T-cell (primary cell): ENCODE measurements at regions not wholly inside any gene's neighbourhood (a gene's known extent, or its start where the extent isn't known, plus 50 kb on each side); places are given as distances from the start of the nearest gene placed in this dataset.

Experiments
- ATAC-seq, 4 experiments: fragments of 200-7000 bp in 3 of 4; fragments of 150-1000 bp in 1 of 4; cut with Tn5 transposase; replicated peaks in 1 of 4; 1 replicate in 3 of 4; 2 replicates in 1 of 4; pipeline ENCODE4 v1.10.0; 2021; ENCODE audit warnings: moderate library complexity in 3 of 4, mild to moderate bottlenecking in 2 of 4, moderate number of reproducible peaks in 1 of 4
- CTCF ChIA-PET, 2 donors: fragments of 300-600 bp; sonication (Branson Sonifier 250); formaldehyde crosslinking; loops; one replicate each; lab custom pipeline; 2022; ENCODE audit warnings: antibody characterized with exemption in 2 of 2; lab: Charles Lee
- POLR2A ChIA-PET, 2 donors: fragments of 300-600 bp; sonication (Branson Sonifier 250); formaldehyde crosslinking; loops; one replicate each; lab custom pipeline; 2022; ENCODE audit warnings: antibody characterized with exemption in 2 of 2; lab: Charles Lee
- DNase-seq, 35 experiments: peaks; one replicate each; pipeline versions ENCODE4 v3.0.0 to v3.0.0-alpha.2; 2013 to 2023
- H3K27ac ChIP-seq: one replicate; pipeline ENCODE4 v1.5.1; 2013; ENCODE audit warnings: low read length
- H3K27me3 ChIP-seq, 2 experiments: replicated peaks in 1 of 2; 1 replicate in 1 of 2; 2 replicates in 1 of 2; pipeline versions ENCODE4 v1.6.1 to v1.7.0; 2013; ENCODE audit warnings: low read length in 1 of 2, mixed read lengths in 1 of 2; ENCODE audit not compliant: control insufficient read depth in 2 of 2, insufficient read depth in 2 of 2; ENCODE audit errors: extremely low read depth in 1 of 2
- H3K36me3 ChIP-seq, 2 donors: 1 replicate in 1 of 2; 2 replicates in 1 of 2; pipeline versions ENCODE4 v1.6.1 to v1.7.0; 2013; ENCODE audit warnings: low read length in 1 of 2; ENCODE audit not compliant: control insufficient read depth in 2 of 2, insufficient read depth in 1 of 2; ENCODE audit errors: extremely low read depth in 1 of 2
- H3K4me1 ChIP-seq, 2 experiments: 1 replicate in 1 of 2; 2 replicates in 1 of 2; pipeline versions ENCODE4 v1.6.1 to v1.7.0; 2013; ENCODE audit warnings: low read length in 2 of 2, mixed read lengths in 1 of 2; ENCODE audit not compliant: insufficient read depth in 2 of 2, control insufficient read depth in 1 of 2; ENCODE audit errors: extremely low read depth in 1 of 2
- H3K4me3 ChIP-seq, 2 donors: 1 replicate in 1 of 2; 2 replicates in 1 of 2; pipeline versions ENCODE4 v1.5.1 to v1.7.0; 2013; ENCODE audit warnings: mild to moderate bottlenecking in 2 of 2, low read length in 1 of 2, moderate library complexity in 1 of 2; ENCODE audit not compliant: control insufficient read depth in 1 of 2; ENCODE audit errors: extremely low read depth in 1 of 2
- H3K9me3 ChIP-seq: 2 replicates; pipeline ENCODE4 v1.7.0; 2013
- H3K27ac Mint-ChIP-seq, 2 donors: one replicate each; pipeline ENCODE4 v1.8.0; 2020 to 2021; ENCODE audit warnings: mild to moderate bottlenecking in 2 of 2, mixed read lengths in 2 of 2
- H3K27me3 Mint-ChIP-seq, 2 donors: one replicate each; pipeline ENCODE4 v1.8.0; 2021 to 2022; ENCODE audit warnings: mixed read lengths in 2 of 2
- H3K36me3 Mint-ChIP-seq: one replicate; pipeline ENCODE4 v1.8.0; 2021; ENCODE audit warnings: mixed read lengths
- H3K4me1 Mint-ChIP-seq, 3 donors: one replicate each; pipeline ENCODE4 v1.8.0; 2020 to 2022; ENCODE audit warnings: mixed read lengths in 3 of 3, mild to moderate bottlenecking in 1 of 3
- H3K4me3 Mint-ChIP-seq, 3 donors: one replicate each; pipeline ENCODE4 v1.8.0; 2020 to 2022; ENCODE audit warnings: mild to moderate bottlenecking in 3 of 3, mixed read lengths in 3 of 3, moderate library complexity in 3 of 3
- H3K9me3 Mint-ChIP-seq, 3 donors: one replicate each; pipeline ENCODE4 v1.8.0; 2020 to 2022; ENCODE audit warnings: mixed read lengths in 3 of 3
- WGBS: methylation state at CpG from one replicate; pipeline ENCODE4 v1.1.5; 2013; ENCODE audit warnings: missing lambda C conversion rate; ENCODE audit not compliant: insufficient coverage; 5-methylcytosine and 5-hydroxymethylcytosine counted together

GRCh38 chr5:30548580-30549305 is 644.7 kb upstream of the CDH6 start:
- Mint-ChIP-seq H3K4me1 (no peaks in the 10 kb centered on the region), H3K27me3 (no peaks in the 10 kb centered on the region), H3K9me3 (peaks cover 10 to 13% (median 11%) of the 10 kb centered on the region in 3 donors), H3K36me3 (no peaks in the 10 kb centered on the region), H3K4me3 (no peak overlapping the region), H3K27ac (no peak overlapping the region)
- Histone ChIP-seq H3K4me1 (no peaks in the 10 kb centered on the region), H3K4me3 (no peak overlapping the region), H3K27me3 (no peaks in the 10 kb centered on the region), H3K36me3 (no peaks in the 10 kb centered on the region), H3K9me3 (no peaks in the 10 kb centered on the region), H3K27ac (no peak overlapping the region)
- no CpG with 5 or more reads among the region's 4 CpGs for WGBS
- ATAC-seq = no peak
- no peak for DNase-seq
- POLR2A ChIA-PET = no interaction called here
- CTCF ChIA-PET = no interaction called here

GRCh38 chr5:30540150-30540549 is 653.3 kb upstream of the CDH6 start:
- Histone ChIP-seq H3K36me3 (no peaks in the 10 kb centered on the region), H3K9me3 (peaks cover under 1% of the 10 kb centered on the region), H3K4me1 (no peaks in the 10 kb centered on the region), H3K27ac (no peak overlapping the region), H3K4me3 (no peak overlapping the region), H3K27me3 (no peaks in the 10 kb centered on the region)
- POLR2A ChIA-PET = interaction anchor here in 1 of 2 donors (0.7 kb wide), 1 partner anchor 11 kb away, joined by 3 read pairs; no protein-coding TSS in a partner anchor
- Mint-ChIP-seq H3K4me1 (no peaks in the 10 kb centered on the region), H3K27ac (no peak overlapping the region), H3K36me3 (no peaks in the 10 kb centered on the region), H3K4me3 (no peak overlapping the region), H3K27me3 (no peaks in the 10 kb centered on the region), H3K9me3 (peaks cover 13 to 24% (median 17%) of the 10 kb centered on the region in 3 donors)
- CTCF ChIA-PET = no interaction called here
- 92% methylated on average over 2 of the region's 4 CpGs for WGBS
- DNase-seq (no peak), ATAC-seq (no peak)

- H3K4me3 Mint-ChIP-seq = no peak overlapping the region
- no peaks in the 10 kb centered on the region for H3K27me3 Mint-ChIP-seq
- H3K27me3 ChIP-seq = no peaks in the 10 kb centered on the region
- H3K36me3 Mint-ChIP-seq = no peaks in the 10 kb centered on the region
- H3K27ac ChIP-seq = no peak overlapping the region
- H3K9me3 Mint-ChIP-seq = peaks cover 11 to 29% (median 14%) of the 10 kb centered on the region in 3 donors
- ChIA-PET CTCF (no interaction called here), POLR2A (no interaction called here)
- H3K36me3 ChIP-seq = no peaks in the 10 kb centered on the region
- ATAC-seq (no peak), DNase-seq (no peak)
- no peak overlapping the region for H3K27ac Mint-ChIP-seq
- H3K4me1 Mint-ChIP-seq = no peaks in the 10 kb centered on the region
- H3K9me3 ChIP-seq = peaks cover 2% of the 10 kb centered on the region
- H3K4me3 ChIP-seq = no peak overlapping the region
- H3K4me1 ChIP-seq = no peaks in the 10 kb centered on the region
- WGBS = 100% methylated on average over 1 of the region's 4 CpGs
Observed at GRCh38 chr5:30539004-30539634, 654.4 kb upstream of the CDH6 start.

- Mint-ChIP-seq H3K4me1 (no peaks in the 10 kb centered on the region), H3K27me3 (no peaks in the 10 kb centered on the region), H3K9me3 (peaks cover 6 to 31% (median 16%) of the 10 kb centered on the region in 3 donors)
Observed at GRCh38 chr5:30525353-30525752, 668.1 kb upstream of the CDH6 start.

GRCh38 chr5:30524428-30524827 is 669.1 kb upstream of the CDH6 start:
- H3K36me3 ChIP-seq = no peaks in the 10 kb centered on the region
- H3K4me1 ChIP-seq = no peaks in the 10 kb centered on the region
- no peaks in the 10 kb centered on the region for H3K27me3 Mint-ChIP-seq
- H3K36me3 Mint-ChIP-seq = no peaks in the 10 kb centered on the region
- no peaks in the 10 kb centered on the region for H3K9me3 ChIP-seq
- H3K4me3 ChIP-seq = no peak overlapping the region
- ChIA-PET CTCF (interaction anchor here in 1 of 2 donors (0.6 kb wide), 1 partner anchor 8 kb away, joined by 3 read pairs; no protein-coding TSS in a partner anchor), POLR2A (no interaction called here)
- no peak for ATAC-seq
- no peak overlapping the region for H3K27ac ChIP-seq
- 90% methylated on average over 6 of the region's 6 CpGs for WGBS
- H3K9me3 Mint-ChIP-seq = peaks cover 6 to 28% (median 15%) of the 10 kb centered on the region in 3 donors
- H3K4me1 Mint-ChIP-seq = no peaks in the 10 kb centered on the region
- no peak for DNase-seq
- H3K27ac Mint-ChIP-seq = no peak overlapping the region
- no peak overlapping the region for H3K4me3 Mint-ChIP-seq
- no peaks in the 10 kb centered on the region for H3K27me3 ChIP-seq

More at GRCh38 chr5:30525353-30525752, 668.1 kb upstream of the CDH6 start:
- Mint-ChIP-seq H3K36me3 (no peaks in the 10 kb centered on the region), H3K4me3 (no peak overlapping the region), H3K27ac (no peak overlapping the region)
- no CpG with 5 or more reads among the region's 2 CpGs for WGBS
- Histone ChIP-seq H3K4me3 (no peak overlapping the region), H3K36me3 (no peaks in the 10 kb centered on the region), H3K4me1 (no peaks in the 10 kb centered on the region), H3K27me3 (no peaks in the 10 kb centered on the region), H3K27ac (no peak overlapping the region), H3K9me3 (no peaks in the 10 kb centered on the region)
- ATAC-seq (no peak), DNase-seq (no peak)
- ChIA-PET CTCF (no interaction called here), POLR2A (no interaction called here)

GRCh38 chr5:30523061-30523460 is 670.4 kb upstream of the CDH6 start:
- CTCF ChIA-PET = no interaction called here
- no peak for ATAC-seq

More at GRCh38 chr5:30523061-30523460, 670.4 kb upstream of the CDH6 start:
- no peak overlapping the region for H3K4me3 ChIP-seq
- Mint-ChIP-seq H3K27me3 (no peaks in the 10 kb centered on the region), H3K9me3 (peaks cover 10 to 27% (median 15%) of the 10 kb centered on the region in 3 donors), H3K27ac (no peak overlapping the region), H3K4me3 (no peak overlapping the region), H3K36me3 (no peaks in the 10 kb centered on the region), H3K4me1 (no peaks in the 10 kb centered on the region)
- H3K4me1 ChIP-seq = no peaks in the 10 kb centered on the region
- no peaks in the 10 kb centered on the region for H3K36me3 ChIP-seq
- POLR2A ChIA-PET = no interaction called here
- DNase-seq = no peak
- WGBS = 71% methylated on average over 1 of the region's 1 CpG
- no peaks in the 10 kb centered on the region for H3K9me3 ChIP-seq
- H3K27me3 ChIP-seq = no peaks in the 10 kb centered on the region
- H3K27ac ChIP-seq = no peak overlapping the region
